Duodenal mucosa (tissue), 2 donors: ENCODE measurements at regions not wholly inside any gene's neighbourhood (a gene's known extent, or its start where the extent isn't known, plus 50 kb on each side); places are given as distances from the start of the nearest gene placed in this dataset.

Source experiments
- H3K27ac ChIP-seq: one replicate; pipeline ENCODE4 v1.7.0; 2013; ENCODE audit warnings: low read depth, low read length
- H3K27me3 ChIP-seq, 2 donors: one replicate each; pipeline ENCODE4 v1.7.0; 2013; ENCODE audit warnings: low read length in 2 of 2, control low read depth in 1 of 2; ENCODE audit not compliant: insufficient read depth in 2 of 2, control insufficient read depth in 1 of 2
- H3K36me3 ChIP-seq, 2 donors: one replicate each; pipeline ENCODE4 v1.7.0; 2013; ENCODE audit warnings: low read length in 2 of 2, control low read depth in 1 of 2; ENCODE audit not compliant: insufficient read depth in 2 of 2, control insufficient read depth in 1 of 2
- H3K4me1 ChIP-seq, 2 donors: one replicate each; pipeline ENCODE4 v1.7.0; 2013; ENCODE audit warnings: low read length in 2 of 2, control low read depth in 1 of 2; ENCODE audit not compliant: insufficient read depth in 2 of 2, control insufficient read depth in 1 of 2
- H3K4me3 ChIP-seq, 2 donors: one replicate each; pipeline ENCODE4 v1.7.0; 2013; ENCODE audit warnings: low read length in 2 of 2, low read depth in 1 of 2
- H3K9ac ChIP-seq, 2 donors: one replicate each; pipeline ENCODE4 v1.7.0; 2013; ENCODE audit warnings: low read length in 2 of 2, low read depth in 1 of 2
- H3K9me3 ChIP-seq, 2 donors: one replicate each; pipeline ENCODE4 v1.7.0; 2013; ENCODE audit warnings: low read length in 2 of 2, control low read depth in 1 of 2; ENCODE audit not compliant: control insufficient read depth in 1 of 2

DNA sequence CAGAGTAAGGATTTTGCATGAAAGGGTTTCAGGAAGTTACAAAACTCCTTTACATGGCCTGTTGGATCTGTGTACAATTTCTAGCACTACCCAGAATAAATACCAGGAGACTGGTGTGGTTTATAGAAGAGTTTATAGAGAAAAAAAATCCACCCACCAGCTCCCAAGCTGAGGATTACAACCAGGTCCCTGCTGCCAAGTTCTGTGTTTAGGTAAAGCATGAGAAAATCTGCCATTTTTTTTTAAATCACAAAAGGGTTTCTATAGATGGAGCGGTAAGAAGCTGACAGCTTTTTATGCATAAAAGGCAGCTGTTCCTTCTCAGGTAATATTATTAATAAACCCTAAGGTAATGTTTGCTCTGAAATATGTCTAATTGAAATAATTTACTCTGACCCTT, 545.4 kb upstream of the ZEB2 start:
- Histone ChIP-seq H3K9ac (no peak overlapping the region), H3K36me3 (no peaks in the 10 kb centered on the region), H3K4me1 (no peaks in the 10 kb centered on the region), H3K9me3 (peaks cover 0 to 1% of the 10 kb centered on the region in 2 donors), H3K4me3 (no peak overlapping the region), H3K27me3 (no peaks in the 10 kb centered on the region), H3K27ac (no peak overlapping the region)

DNA sequence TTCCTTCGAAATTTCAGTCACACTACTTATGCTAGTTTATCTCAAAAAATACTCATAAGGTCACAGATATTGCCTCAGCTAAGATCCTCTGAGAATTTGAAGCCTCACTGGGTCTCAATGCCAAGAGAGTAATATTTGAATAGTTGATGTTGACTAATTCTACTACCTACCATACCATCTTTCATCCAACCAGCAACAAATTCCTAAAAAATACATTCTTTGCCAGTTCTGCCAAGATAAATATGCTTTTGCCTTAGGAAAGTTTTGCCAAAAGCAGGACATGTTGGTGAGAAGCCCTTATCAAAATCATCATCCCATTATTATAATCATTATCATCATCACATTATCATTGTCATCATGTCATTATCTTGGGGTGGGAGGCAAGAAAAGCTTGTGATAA, 544.6 kb upstream of the ZEB2 start:
- Histone ChIP-seq H3K4me1 (no peaks in the 10 kb centered on the region), H3K27me3 (no peaks in the 10 kb centered on the region), H3K36me3 (no peaks in the 10 kb centered on the region), H3K4me3 (no peak overlapping the region), H3K9ac (no peak overlapping the region), H3K27ac (no peak overlapping the region), H3K9me3 (peaks cover 0 to 1% of the 10 kb centered on the region in 2 donors)

DNA sequence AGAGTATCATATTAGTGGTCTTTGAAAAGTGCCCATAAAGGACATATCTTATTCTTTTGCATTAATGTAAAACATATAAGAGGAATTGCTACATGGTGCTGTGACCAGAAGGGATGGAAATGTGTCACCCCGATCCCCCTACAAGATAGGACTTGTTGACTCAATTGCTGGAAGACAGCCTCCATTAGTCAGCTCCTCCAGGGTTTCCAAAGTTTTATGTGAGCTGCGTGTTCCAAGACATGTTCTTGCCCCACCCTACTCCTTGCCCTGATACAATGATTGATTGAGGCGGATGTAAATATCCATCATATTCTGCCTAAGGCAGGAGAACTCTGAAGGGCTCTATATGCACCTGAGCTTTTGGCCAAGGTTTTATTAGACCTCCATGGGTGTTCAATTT, 541.0 kb upstream of the ZEB2 start:
- Histone ChIP-seq H3K9me3 (no peaks in the 10 kb centered on the region), H3K4me3 (no peak overlapping the region), H3K4me1 (no peaks in the 10 kb centered on the region), H3K27me3 (no peaks in the 10 kb centered on the region), H3K9ac (no peak overlapping the region), H3K27ac (no peak overlapping the region), H3K36me3 (no peaks in the 10 kb centered on the region)

DNA sequence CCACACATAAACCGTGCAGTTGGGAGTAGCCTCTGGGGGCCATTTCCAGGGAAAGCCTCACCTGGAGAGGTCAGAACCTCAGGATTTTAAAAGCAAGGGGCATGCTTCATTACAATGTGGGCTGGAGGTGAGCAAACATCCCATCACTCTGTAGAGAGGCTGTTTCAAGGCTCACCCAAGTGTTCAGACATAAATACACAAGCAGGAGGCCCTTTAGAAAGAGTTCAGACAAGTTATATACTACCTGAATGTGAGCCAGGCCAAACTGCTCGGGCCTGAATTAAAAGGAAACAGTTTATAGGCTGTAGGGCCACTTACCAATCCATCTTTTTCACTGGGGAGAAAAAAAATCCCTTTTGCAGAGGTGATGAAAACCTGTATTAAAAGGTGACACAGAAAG, 540.0 kb upstream of the ZEB2 start:
- H3K27me3 ChIP-seq = no peaks in the 10 kb centered on the region
- H3K27ac ChIP-seq = no peak overlapping the region
- no peak overlapping the region for H3K4me3 ChIP-seq
- H3K9ac ChIP-seq = no peak overlapping the region
- no peaks in the 10 kb centered on the region for H3K4me1 ChIP-seq
- H3K36me3 ChIP-seq = no peaks in the 10 kb centered on the region
- no peaks in the 10 kb centered on the region for H3K9me3 ChIP-seq

DNA sequence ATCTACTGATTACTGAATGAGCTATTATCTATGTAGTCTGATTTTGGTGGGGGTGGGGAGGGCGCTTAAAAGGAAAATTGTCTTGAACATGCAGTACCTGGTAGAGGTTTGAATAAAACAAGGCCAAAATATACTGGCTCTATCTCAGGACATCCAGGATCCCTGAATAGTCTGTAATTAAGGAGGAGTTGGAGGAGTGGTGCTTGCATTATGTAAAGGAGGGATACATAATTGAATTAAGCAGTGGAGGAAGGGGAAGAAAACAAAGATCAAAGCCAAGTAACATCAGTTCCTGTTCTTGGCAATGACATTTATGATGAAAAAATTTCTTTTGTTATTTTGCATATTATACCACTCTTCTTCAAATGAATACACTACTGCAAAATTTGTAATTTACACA, 539.4 kb upstream of the ZEB2 start:
- Histone ChIP-seq H3K27ac (no peak overlapping the region), H3K4me1 (no peaks in the 10 kb centered on the region), H3K4me3 (no peak overlapping the region), H3K9ac (no peak overlapping the region), H3K36me3 (no peaks in the 10 kb centered on the region), H3K9me3 (no peaks in the 10 kb centered on the region), H3K27me3 (no peaks in the 10 kb centered on the region)

DNA sequence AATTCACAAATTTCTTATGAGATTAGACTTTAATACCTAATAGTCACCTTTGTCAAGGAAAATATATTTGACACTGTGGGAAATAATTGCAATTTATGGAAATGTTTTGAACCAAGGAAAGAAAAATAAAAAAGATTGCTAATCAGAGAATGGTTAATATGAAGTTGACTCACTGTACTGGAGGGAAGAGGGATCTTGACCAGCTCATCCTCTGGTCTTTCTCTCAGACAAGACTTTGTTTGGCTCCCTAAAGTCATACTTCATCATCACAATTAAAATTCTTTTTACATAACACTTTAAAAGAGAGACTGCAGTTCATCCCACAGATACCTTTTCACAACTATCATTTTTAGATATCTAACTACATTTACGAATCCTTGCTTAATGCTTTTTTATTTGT, 538.5 kb upstream of the ZEB2 start:
- H3K36me3 ChIP-seq = no peaks in the 10 kb centered on the region
- H3K27ac ChIP-seq = no peak overlapping the region
- no peaks in the 10 kb centered on the region for H3K4me1 ChIP-seq
- H3K27me3 ChIP-seq = no peaks in the 10 kb centered on the region
- no peak overlapping the region for H3K9ac ChIP-seq
- no peaks in the 10 kb centered on the region for H3K9me3 ChIP-seq
- H3K4me3 ChIP-seq = no peak overlapping the region

DNA sequence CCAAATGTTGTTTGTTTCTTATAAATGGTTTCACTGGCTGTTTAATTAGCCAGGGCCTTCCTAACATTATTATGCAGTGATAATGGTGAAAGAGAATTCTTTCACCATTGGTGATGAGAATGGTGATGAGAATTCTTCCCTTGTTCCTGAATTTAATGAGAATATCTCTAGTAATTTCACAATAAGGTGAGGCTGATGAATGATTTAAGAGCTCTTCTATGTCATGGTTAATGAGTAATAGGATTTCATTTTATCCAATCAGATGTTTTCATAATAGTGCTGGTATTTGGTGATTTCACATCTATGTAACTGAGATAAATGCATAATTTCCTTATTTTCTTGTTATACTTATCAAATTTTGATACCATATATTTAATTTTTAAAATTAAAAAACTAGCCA, 535.7 kb upstream of the ZEB2 start:
- Histone ChIP-seq H3K27me3 (no peaks in the 10 kb centered on the region), H3K4me3 (no peak overlapping the region), H3K9ac (no peak overlapping the region), H3K4me1 (no peaks in the 10 kb centered on the region), H3K27ac (no peak overlapping the region), H3K36me3 (no peaks in the 10 kb centered on the region), H3K9me3 (no peaks in the 10 kb centered on the region)

DNA sequence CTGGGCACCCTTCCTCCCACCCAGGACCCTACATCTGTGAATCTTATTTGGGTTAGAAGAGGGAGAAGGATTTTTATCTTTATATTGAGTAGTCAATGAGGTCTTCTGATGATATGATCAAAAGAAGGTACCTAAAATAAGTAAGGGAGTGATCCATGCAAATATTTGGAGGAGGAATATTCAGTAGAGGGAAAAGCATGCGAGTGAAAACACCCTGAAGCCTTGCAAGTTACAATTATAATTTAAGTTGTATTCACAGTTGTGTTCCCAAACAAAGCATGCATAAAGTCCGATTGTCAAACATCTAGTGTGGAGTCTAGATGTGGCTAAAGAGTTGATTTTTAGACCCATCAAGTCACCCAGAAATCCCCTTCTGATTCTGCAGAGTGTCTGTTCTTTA, 530.2 kb upstream of the ZEB2 start:
- Histone ChIP-seq H3K4me1 (no peaks in the 10 kb centered on the region), H3K4me3 (no peak overlapping the region), H3K36me3 (no peaks in the 10 kb centered on the region), H3K9ac (no peak overlapping the region), H3K27me3 (no peaks in the 10 kb centered on the region), H3K27ac (no peak overlapping the region), H3K9me3 (no peaks in the 10 kb centered on the region)

DNA sequence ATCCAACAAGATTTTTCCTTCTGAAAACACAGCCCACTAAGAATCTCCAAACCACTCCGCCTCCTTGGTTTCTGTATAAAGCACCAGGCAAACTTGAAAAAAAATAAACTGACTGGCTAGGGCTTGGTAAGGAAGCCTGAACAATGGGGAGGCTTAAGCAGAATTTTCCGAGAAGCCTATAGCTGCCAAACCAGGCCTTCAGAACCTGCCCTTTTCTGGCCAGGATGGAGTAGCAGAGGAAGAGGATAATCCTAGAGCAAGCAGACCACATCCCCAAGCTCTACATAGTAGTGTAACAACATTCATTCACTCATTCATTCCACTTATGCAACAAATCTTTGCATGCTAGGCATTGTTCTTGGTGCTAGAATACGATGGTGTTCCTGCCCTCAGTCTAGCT, 529.6 kb upstream of the ZEB2 start:
- H3K9me3 ChIP-seq = no peaks in the 10 kb centered on the region
- H3K4me1 ChIP-seq = no peaks in the 10 kb centered on the region
- H3K27me3 ChIP-seq = no peaks in the 10 kb centered on the region
- H3K36me3 ChIP-seq = no peaks in the 10 kb centered on the region
- H3K27ac ChIP-seq = no peak overlapping the region
- H3K9ac ChIP-seq = no peak overlapping the region
- H3K4me3 ChIP-seq = no peak overlapping the region

DNA sequence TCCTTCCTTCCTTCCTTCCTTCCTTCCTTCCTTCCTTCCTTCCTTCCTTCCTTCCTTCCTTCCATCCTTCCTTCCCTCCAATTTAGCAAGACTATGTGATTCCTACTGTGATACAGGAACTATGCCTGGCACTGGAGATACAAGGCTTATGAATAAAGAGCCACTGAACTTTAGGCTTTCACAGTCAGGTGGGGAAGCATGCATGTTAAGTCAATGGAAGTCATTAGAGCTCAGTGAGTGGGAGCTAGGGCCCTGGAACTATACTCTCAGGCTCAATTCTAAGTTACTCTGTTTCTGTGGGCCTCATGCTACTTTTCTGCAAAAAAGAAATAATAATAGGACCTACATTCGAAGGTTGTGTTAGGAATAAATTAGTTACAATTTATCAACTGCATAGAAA, 527.6 kb upstream of the ZEB2 start:
- no peak overlapping the region for H3K4me3 ChIP-seq
- H3K36me3 ChIP-seq = no peaks in the 10 kb centered on the region
- H3K9me3 ChIP-seq = no peaks in the 10 kb centered on the region
- H3K4me1 ChIP-seq = no peaks in the 10 kb centered on the region
- no peak overlapping the region for H3K9ac ChIP-seq
- H3K27ac ChIP-seq = no peak overlapping the region
- H3K27me3 ChIP-seq = no peaks in the 10 kb centered on the region

DNA sequence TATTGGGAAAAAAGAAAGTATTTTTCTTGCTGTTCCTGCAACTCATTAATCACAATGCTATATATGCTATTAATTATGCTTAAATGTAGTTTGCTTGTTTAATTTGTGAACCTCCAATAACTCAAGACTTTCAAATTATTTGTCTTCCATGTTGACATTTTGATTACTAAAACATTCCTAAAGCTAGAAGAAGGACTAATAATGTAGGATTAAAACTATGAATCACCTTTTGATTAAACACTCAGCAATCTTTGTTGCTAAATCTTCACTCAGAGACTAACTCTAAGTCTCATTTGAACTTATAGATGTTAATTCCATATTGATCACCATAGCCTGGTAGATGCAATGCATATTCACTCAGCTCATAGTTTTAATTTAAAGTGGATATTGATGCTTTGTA, 524.6 kb upstream of the ZEB2 start:
- Histone ChIP-seq H3K4me3 (no peak overlapping the region), H3K9ac (no peak overlapping the region)

More for the DNA sequence above, 524.6 kb upstream of the ZEB2 start:
- no peaks in the 10 kb centered on the region for H3K4me1 ChIP-seq
- H3K36me3 ChIP-seq = no peaks in the 10 kb centered on the region
- no peaks in the 10 kb centered on the region for H3K9me3 ChIP-seq
- H3K27me3 ChIP-seq = no peaks in the 10 kb centered on the region
- no peak overlapping the region for H3K27ac ChIP-seq
